HG03354 (cell line): ENCODE measurements at regions not wholly inside any gene's neighbourhood (a gene's known extent, or its start where the extent isn't known, plus 50 kb on each side); places are given as distances from the start of the nearest gene placed in this dataset.

Experiments used
- ATAC-seq: cut with Tn5 transposase; IDR thresholded peaks from one replicate; pipeline ENCODE4 v1.9.1; 2021; ENCODE audit warnings: mild to moderate bottlenecking; ENCODE audit not compliant: unreplicated experiment, poor library complexity, severe bottlenecking

- no peak for ATAC-seq
These were observed 51.9 kb downstream of the CEBPB start for GRCh38 chr20:50242548-50242862.

- no peak for ATAC-seq
These were observed 52.4 kb downstream of the CEBPB start for GRCh38 chr20:50242863-50243609.

GRCh38 chr20:50243610-50244351 is 53.2 kb downstream of the CEBPB start:
- ATAC-seq, result no peak

GRCh38 chr20:50244352-50245149 is 53.9 kb downstream of the CEBPB start:
- no peak for ATAC-seq

GRCh38 chr20:50245498-50246366 is 55.1 kb downstream of the CEBPB start:
- ATAC-seq, result no peak

GRCh38 chr20:50246367-50247195 is 56.0 kb downstream of the CEBPB start:
- no peak for ATAC-seq

GRCh38 chr20:50247196-50248094 is 56.8 kb downstream of the CEBPB start:
- no peak for ATAC-seq

GRCh38 chr20:50248104-50248641 is 57.5 kb downstream of the CEBPB start:
- ATAC-seq, result no peak

- no peak for ATAC-seq
These were observed 59.1 kb downstream of the CEBPB start for GRCh38 chr20:50249447-50250388.

- no peak for ATAC-seq
These were observed 60.2 kb downstream of the CEBPB start for GRCh38 chr20:50250679-50251382.

- ATAC-seq, result no peak
These were observed 60.7 kb downstream of the CEBPB start for GRCh38 chr20:50251383-50251748.

- ATAC-seq, result no peak
These were observed 61.4 kb downstream of the CEBPB start for GRCh38 chr20:50251992-50252511.

- no peak for ATAC-seq
These were observed 62.1 kb downstream of the CEBPB start for GRCh38 chr20:50252701-50253100.

GRCh38 chr20:50253101-50253500 is 62.5 kb downstream of the CEBPB start:
- no peak for ATAC-seq

- no peak for ATAC-seq
These were observed 63.9 kb downstream of the CEBPB start for GRCh38 chr20:50254466-50255079.
